ENCODE measurements at regions not wholly inside any gene's neighbourhood (a gene's known extent, or its start where the extent isn't known, plus 50 kb on each side); places are given as distances from the start of the nearest gene placed in this dataset.

DNA sequence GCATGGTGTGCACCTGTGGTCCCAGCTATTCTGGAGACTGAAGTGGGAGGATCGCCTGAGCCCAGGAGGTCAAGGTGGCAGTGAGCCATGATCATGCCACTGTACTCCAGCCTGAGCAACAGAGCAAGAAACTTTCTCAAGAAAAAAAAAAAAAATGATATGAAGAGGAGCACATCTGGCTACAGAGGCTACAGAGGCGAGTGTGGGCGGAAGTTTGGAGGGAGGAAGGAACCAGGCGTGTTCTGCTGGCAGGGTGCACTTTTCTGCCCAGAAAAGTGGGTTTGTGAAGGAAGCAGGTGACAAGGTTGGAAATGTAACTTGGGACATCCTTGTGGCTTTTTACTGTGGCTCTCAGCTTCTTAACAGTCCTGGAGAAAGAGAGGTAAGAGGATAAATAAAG lies 96.7 kb downstream of the SNX5 start:
- no peak overlapping the region for H2AFZ ChIP-seq (ENCODE audit: low read depth, low read length, poor library complexity, severe bottlenecking)
- TF ChIP-seq EZH2phosphoT487 (IDR thresholded peaks at IDR 0.05; ENCODE audit: borderline replicate concordance) (no peak), EZH2 (IDR thresholded peaks at IDR 0.05) (no peak), ELF1 (IDR thresholded peaks at IDR 0.05; ENCODE audit: borderline replicate concordance, low read depth) (no peak), SP1 (IDR thresholded peaks at IDR 0.05; ENCODE audit: low read depth) (no peak), ZFX (IDR thresholded peaks at IDR 0.05) (no peak), SRF (IDR thresholded peaks at IDR 0.05; ENCODE audit: low read depth) (no peak), ZNF274 (IDR thresholded peaks at IDR 0.05; ENCODE audit: low read depth, low read length) (no peak), FOSL1 (IDR thresholded peaks at IDR 0.05; ENCODE audit: low read depth) (no peak), TCF7L2 (IDR thresholded peaks at IDR 0.05; ENCODE audit: borderline replicate concordance, extremely low read depth, insufficient read depth, insufficient read length) (no peak), SIN3A (IDR thresholded peaks at IDR 0.05; ENCODE audit: low read depth) (no peak)
- TF ChIP-seq, protein P1, sequence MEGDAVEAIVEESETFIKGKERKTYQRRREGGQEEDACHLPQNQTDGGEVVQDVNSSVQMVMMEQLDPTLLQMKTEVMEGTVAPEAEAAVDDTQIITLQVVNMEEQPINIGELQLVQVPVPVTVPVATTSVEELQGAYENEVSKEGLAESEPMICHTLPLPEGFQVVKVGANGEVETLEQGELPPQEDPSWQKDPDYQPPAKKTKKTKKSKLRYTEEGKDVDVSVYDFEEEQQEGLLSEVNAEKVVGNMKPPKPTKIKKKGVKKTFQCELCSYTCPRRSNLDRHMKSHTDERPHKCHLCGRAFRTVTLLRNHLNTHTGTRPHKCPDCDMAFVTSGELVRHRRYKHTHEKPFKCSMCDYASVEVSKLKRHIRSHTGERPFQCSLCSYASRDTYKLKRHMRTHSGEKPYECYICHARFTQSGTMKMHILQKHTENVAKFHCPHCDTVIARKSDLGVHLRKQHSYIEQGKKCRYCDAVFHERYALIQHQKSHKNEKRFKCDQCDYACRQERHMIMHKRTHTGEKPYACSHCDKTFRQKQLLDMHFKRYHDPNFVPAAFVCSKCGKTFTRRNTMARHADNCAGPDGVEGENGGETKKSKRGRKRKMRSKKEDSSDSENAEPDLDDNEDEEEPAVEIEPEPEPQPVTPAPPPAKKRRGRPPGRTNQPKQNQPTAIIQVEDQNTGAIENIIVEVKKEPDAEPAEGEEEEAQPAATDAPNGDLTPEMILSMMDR (IDR thresholded peaks at IDR 0.05 in 2 of 3, conservative IDR thresholded peaks at IDR 0.05 in 1 of 3; ENCODE audit: borderline replicate concordance in 1 of 3, insufficient read depth in 1 of 3, low read depth in 2 of 3, low read length in 2 of 3) = no peak
- TF ChIP-seq, protein P2, sequence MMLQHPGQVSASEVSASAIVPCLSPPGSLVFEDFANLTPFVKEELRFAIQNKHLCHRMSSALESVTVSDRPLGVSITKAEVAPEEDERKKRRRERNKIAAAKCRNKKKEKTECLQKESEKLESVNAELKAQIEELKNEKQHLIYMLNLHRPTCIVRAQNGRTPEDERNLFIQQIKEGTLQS (IDR thresholded peaks at IDR 0.05) = no peak
- no peak overlapping the region for H3K9ac ChIP-seq (ENCODE audit: low read length)
- no peak overlapping the region for H3K4me3 ChIP-seq (replicated peaks in 1 of 2; ENCODE audit: low read depth in 1 of 2, low read length in 2 of 2)
- POLR2A ChIA-PET = interaction anchor here (1.4 kb wide), 1 partner anchor 39 kb away, joined by 3 read pairs; no protein-coding TSS in a partner anchor
- H3K79me2 ChIP-seq (ENCODE audit: insufficient read depth, low read length) = no peaks in the 10 kb centered on the region
- ATAC-seq (no peak), DNase-seq (ENCODE audit: low read depth, low spot score) (no peak)
- CTCF ChIA-PET = no interaction called here
- peaks cover 23 to 32% of the 10 kb centered on the region in 2 experiments for H3K4me1 ChIP-seq (ENCODE audit: control insufficient read depth in 1 of 2, insufficient read depth in 2 of 2, low read length in 2 of 2)
- no peaks in the 10 kb centered on the region for H4K20me1 ChIP-seq (ENCODE audit: insufficient read depth)
- H3K9me2 ChIP-seq (ENCODE audit: insufficient read depth) = no peaks in the 10 kb centered on the region
- intact Hi-C loops (cut with micrococcal nuclease) = no loop called here
- H3K27ac ChIP-seq (ENCODE audit: low read depth, low read length) = no peak overlapping the region
- RAD21 ChIA-PET (ENCODE audit: low non-redundant PET in 1 of 2, low total read pairs in 2 of 2, uncharacterized antibody in 2 of 2, unreplicated experiment in 2 of 2) = no interaction called here
- no TSS peak for BruUV-seq (replicated peaks)
- no peaks in the 10 kb centered on the region for H3K9me3 ChIP-seq (ENCODE audit: control insufficient read depth in 1 of 2, insufficient read depth in 1 of 2, low read depth in 1 of 2, low read length in 2 of 2)
- H3K36me3 ChIP-seq (ENCODE audit: control insufficient read depth in 1 of 2, insufficient read depth in 2 of 2, low read length in 2 of 2) = no peaks in the 10 kb centered on the region
- H3K27me3 ChIP-seq (ENCODE audit: insufficient read depth, low read length) = peaks cover 11% of the 10 kb centered on the region; the same call in 1 of the 2 replicates
- H3K4me2 ChIP-seq (ENCODE audit: low read length) = no peak overlapping the region

Data from HCT116 (cell line).